ENCODE measurements at regions not wholly inside any gene's neighbourhood (a gene's known extent, or its start where the extent isn't known, plus 50 kb on each side); places are given as distances from the start of the nearest gene placed in this dataset.

- Histone ChIP-seq H3K36me3 (replicated peaks; ENCODE audit: insufficient read depth, low read length) (no peaks in the 10 kb centered on the region), H3K79me2 (ENCODE audit: low read length) (no peaks in the 10 kb centered on the region), H3K9me2 (replicated peaks; ENCODE audit: insufficient read depth, low read length) (no peaks in the 10 kb centered on the region), H3F3A (ENCODE audit: insufficient read depth, low read length) (no peaks in the 10 kb centered on the region), H2AFZ (ENCODE audit: low read length) (no peak overlapping the region), H3K9ac (ENCODE audit: low read length) (no peak overlapping the region), H3K4me3 (ENCODE audit: low read length) (no peak overlapping the region), H3K4me1 (ENCODE audit: low read length) (no peaks in the 10 kb centered on the region), H3K4me2 (ENCODE audit: low read depth, low read length) (no peak overlapping the region), H3K9me3 (replicated peaks; ENCODE audit: insufficient read depth, low read length) (no peaks in the 10 kb centered on the region), H3K27ac (ENCODE audit: low read length) (no peak overlapping the region), H4K20me1 (ENCODE audit: insufficient read depth, low read length) (no peaks in the 10 kb centered on the region), H3K27me3 (replicated peaks; ENCODE audit: insufficient read depth, low read length) (no peaks in the 10 kb centered on the region)
- peak; percentile 27 for DNase-seq
- peak; percentile 52 for TF ChIP-seq CTCF (IDR thresholded peaks at IDR 0.05; ENCODE audit: low read length)
- no peak for TF ChIP-seq EZH2 (optimal IDR thresholded peaks at IDR 0.05; ENCODE audit: low read depth, low read length)
- no peak for TF ChIP-seq EZH2phosphoT487 (IDR thresholded peaks at IDR 0.05; ENCODE audit: low read length)
Measured at GRCh38 chr5:99104538-99105132, 175.8 kb upstream of the CHD1 start.

GRCh38 chr5:99102073-99102697 is 173.4 kb upstream of the CHD1 start:
- H3K9me3 ChIP-seq (replicated peaks; ENCODE audit: insufficient read depth, low read length), result no peaks in the 10 kb centered on the region
- H2AFZ ChIP-seq (ENCODE audit: low read length), result no peak overlapping the region
- TF ChIP-seq EZH2phosphoT487 (IDR thresholded peaks at IDR 0.05; ENCODE audit: low read length) (no peak), CTCF (IDR thresholded peaks at IDR 0.05; ENCODE audit: low read length) (no peak), EZH2 (optimal IDR thresholded peaks at IDR 0.05; ENCODE audit: low read depth, low read length) (no peak)
- no peak overlapping the region for H3K4me3 ChIP-seq (ENCODE audit: low read length)
- H3K27me3 ChIP-seq (replicated peaks; ENCODE audit: insufficient read depth, low read length), result no peaks in the 10 kb centered on the region
- H3F3A ChIP-seq (ENCODE audit: insufficient read depth, low read length), result no peaks in the 10 kb centered on the region
- H4K20me1 ChIP-seq (ENCODE audit: insufficient read depth, low read length), result no peaks in the 10 kb centered on the region
- no peaks in the 10 kb centered on the region for H3K4me1 ChIP-seq (ENCODE audit: low read length)
- H3K79me2 ChIP-seq (ENCODE audit: low read length), result no peaks in the 10 kb centered on the region
- H3K9me2 ChIP-seq (replicated peaks; ENCODE audit: insufficient read depth, low read length), result no peaks in the 10 kb centered on the region
- H3K4me2 ChIP-seq (ENCODE audit: low read depth, low read length), result no peak overlapping the region
- DNase-seq, result no peak
- no peak overlapping the region for H3K9ac ChIP-seq (ENCODE audit: low read length)
- no peak overlapping the region for H3K27ac ChIP-seq (ENCODE audit: low read length)
- H3K36me3 ChIP-seq (replicated peaks; ENCODE audit: insufficient read depth, low read length), result no peaks in the 10 kb centered on the region

GRCh38 chr5:99099691-99100090 is 170.9 kb upstream of the CHD1 start:
- Histone ChIP-seq H3K27ac (ENCODE audit: low read length) (no peak overlapping the region), H3K4me2 (ENCODE audit: low read depth, low read length) (no peak overlapping the region), H3K27me3 (replicated peaks; ENCODE audit: insufficient read depth, low read length) (no peaks in the 10 kb centered on the region), H3K9me3 (replicated peaks; ENCODE audit: insufficient read depth, low read length) (no peaks in the 10 kb centered on the region), H3K9me2 (replicated peaks; ENCODE audit: insufficient read depth, low read length) (no peaks in the 10 kb centered on the region), H3K36me3 (replicated peaks; ENCODE audit: insufficient read depth, low read length) (no peaks in the 10 kb centered on the region), H3K79me2 (ENCODE audit: low read length) (no peaks in the 10 kb centered on the region), H3K9ac (ENCODE audit: low read length) (no peak overlapping the region), H3K4me1 (ENCODE audit: low read length) (peaks cover 9% of the 10 kb centered on the region; the same call in 1 of the 2 replicates), H2AFZ (ENCODE audit: low read length) (no peak overlapping the region), H3F3A (ENCODE audit: insufficient read depth, low read length) (no peaks in the 10 kb centered on the region), H4K20me1 (ENCODE audit: insufficient read depth, low read length) (no peaks in the 10 kb centered on the region), H3K4me3 (ENCODE audit: low read length) (no peak overlapping the region)
- DNase-seq, result no peak
- no peak for TF ChIP-seq EZH2 (optimal IDR thresholded peaks at IDR 0.05; ENCODE audit: low read depth, low read length)
- no peak for TF ChIP-seq CTCF (IDR thresholded peaks at IDR 0.05; ENCODE audit: low read length)
- TF ChIP-seq EZH2phosphoT487 (IDR thresholded peaks at IDR 0.05; ENCODE audit: low read length), result no peak

All from MM.1S (cell line).